Upper lobe of right lung (tissue), 1 donor: ENCODE measurements at regions not wholly inside any gene's neighbourhood (a gene's known extent, or its start where the extent isn't known, plus 50 kb on each side); places are given as distances from the start of the nearest gene placed in this dataset.

Experiments used
- ATAC-seq: fragments of 200-7000 bp; cut with Tn5 transposase; one replicate; pipeline ENCODE4 v1.9.1; 2020; ENCODE audit warnings: mild to moderate bottlenecking, moderate library complexity
- DNase-seq: peaks from one replicate; pipeline ENCODE4 v3.0.0-alpha.2; 2020
- H3K27ac ChIP-seq: fragments of 200-600 bp; one replicate; pipeline ENCODE4 v1.8.0; 2022
- H3K27me3 ChIP-seq: fragments of 200-600 bp; one replicate; pipeline ENCODE4 v1.8.0; 2022; ENCODE audit warnings: mild to moderate bottlenecking
- H3K36me3 ChIP-seq: fragments of 200-600 bp; one replicate; pipeline ENCODE4 v1.8.0; 2022
- H3K4me1 ChIP-seq: fragments of 200-600 bp; one replicate; pipeline ENCODE4 v1.8.0; 2022
- H3K4me3 ChIP-seq: fragments of 200-600 bp; one replicate; pipeline ENCODE4 v1.8.0; 2022; ENCODE audit warnings: mild to moderate bottlenecking
- H3K9me3 ChIP-seq: fragments of 200-600 bp; one replicate; pipeline ENCODE4 v1.8.0; 2022
- CTCF ChIP-seq: fragments of 200-600 bp; IDR thresholded peaks from one replicate; pipeline ENCODE4 v1.8.0; 2022; ENCODE audit warnings: antibody characterized with exemption
- intact Hi-C: fragments of 100-400 bp; cut with DNase I; formaldehyde crosslinking; loops from one replicate; pipeline ENCODE4 v1.11.0; 2022
- donor health status: DM: no; HTN: yes; CAD: no; lungs with severe emphysema.

- no peak for DNase-seq
- Histone ChIP-seq H3K4me1 (no peaks in the 10 kb centered on the region), H3K9me3 (no peaks in the 10 kb centered on the region), H3K27ac (no peak overlapping the region), H3K36me3 (no peaks in the 10 kb centered on the region), H3K27me3 (no peaks in the 10 kb centered on the region), H3K4me3 (no peak overlapping the region)
- no peak for TF ChIP-seq CTCF
- ATAC-seq: no peak
- intact Hi-C loops: no loop called here
Observed at GRCh38 chr22:48147831-48148230, 1385.4 kb downstream of the TBC1D22A start.

GRCh38 chr22:48147404-48147803, 1385.0 kb downstream of the TBC1D22A start:
- H3K36me3 ChIP-seq: no peaks in the 10 kb centered on the region
- DNase-seq (no peak), ATAC-seq (no peak)
- H3K4me3 ChIP-seq: no peak overlapping the region
- intact Hi-C loops: no loop called here
- no peaks in the 10 kb centered on the region for H3K4me1 ChIP-seq
- no peaks in the 10 kb centered on the region for H3K9me3 ChIP-seq
- TF ChIP-seq CTCF: no peak
- H3K27ac ChIP-seq: no peak overlapping the region
- H3K27me3 ChIP-seq: no peaks in the 10 kb centered on the region

GRCh38 chr22:48146426-48146825, 1384.0 kb downstream of the TBC1D22A start:
- TF ChIP-seq CTCF: no peak
- no peak overlapping the region for H3K4me3 ChIP-seq
- no peak overlapping the region for H3K27ac ChIP-seq
- H3K36me3 ChIP-seq: no peaks in the 10 kb centered on the region
- no peaks in the 10 kb centered on the region for H3K9me3 ChIP-seq
- intact Hi-C loops: no loop called here
- no peaks in the 10 kb centered on the region for H3K4me1 ChIP-seq
- no peaks in the 10 kb centered on the region for H3K27me3 ChIP-seq
- DNase-seq: no peak
- peak; percentile 13 for ATAC-seq

GRCh38 chr22:48145738-48146137, 1383.3 kb downstream of the TBC1D22A start:
- no peak for ATAC-seq
- H3K27me3 ChIP-seq: no peaks in the 10 kb centered on the region
- no peak for DNase-seq
- H3K4me3 ChIP-seq: no peak overlapping the region
- H3K4me1 ChIP-seq: no peaks in the 10 kb centered on the region
- no peak for TF ChIP-seq CTCF
- no peaks in the 10 kb centered on the region for H3K36me3 ChIP-seq
- H3K27ac ChIP-seq: no peak overlapping the region
- H3K9me3 ChIP-seq: no peaks in the 10 kb centered on the region
- intact Hi-C loops: no loop called here

- ATAC-seq (no peak), DNase-seq (no peak)
- no peak overlapping the region for H3K27ac ChIP-seq
- no peaks in the 10 kb centered on the region for H3K36me3 ChIP-seq
- H3K4me3 ChIP-seq: no peak overlapping the region
- H3K27me3 ChIP-seq: no peaks in the 10 kb centered on the region
- H3K4me1 ChIP-seq: no peaks in the 10 kb centered on the region
- no peaks in the 10 kb centered on the region for H3K9me3 ChIP-seq
- intact Hi-C loops: no loop called here
- no peak for TF ChIP-seq CTCF
Observed at GRCh38 chr22:48144318-48144717, 1381.9 kb downstream of the TBC1D22A start.

- H3K4me1 ChIP-seq: no peaks in the 10 kb centered on the region
- ATAC-seq (no peak), DNase-seq (no peak)
- intact Hi-C loops: no loop called here
- H3K4me3 ChIP-seq: no peak overlapping the region
- H3K27me3 ChIP-seq: no peaks in the 10 kb centered on the region
- H3K27ac ChIP-seq: no peak overlapping the region
- H3K36me3 ChIP-seq: no peaks in the 10 kb centered on the region
- TF ChIP-seq CTCF: no peak
- H3K9me3 ChIP-seq: no peaks in the 10 kb centered on the region
Observed at GRCh38 chr22:48143856-48144255, 1381.4 kb downstream of the TBC1D22A start.
